ENCODE measurements at regions not wholly inside any gene's neighbourhood (a gene's known extent, or its start where the extent isn't known, plus 50 kb on each side); places are given as distances from the start of the nearest gene placed in this dataset.

GRCh38 chr5:152016421-152016820 is 91.8 kb upstream of the GLRA1 start:
- Mint-ChIP-seq H3K36me3 (ENCODE audit: low read depth) (no peaks in the 10 kb centered on the region), H3K27me3 (ENCODE audit: low read depth) (peaks cover 13% of the 10 kb centered on the region)

DNA sequence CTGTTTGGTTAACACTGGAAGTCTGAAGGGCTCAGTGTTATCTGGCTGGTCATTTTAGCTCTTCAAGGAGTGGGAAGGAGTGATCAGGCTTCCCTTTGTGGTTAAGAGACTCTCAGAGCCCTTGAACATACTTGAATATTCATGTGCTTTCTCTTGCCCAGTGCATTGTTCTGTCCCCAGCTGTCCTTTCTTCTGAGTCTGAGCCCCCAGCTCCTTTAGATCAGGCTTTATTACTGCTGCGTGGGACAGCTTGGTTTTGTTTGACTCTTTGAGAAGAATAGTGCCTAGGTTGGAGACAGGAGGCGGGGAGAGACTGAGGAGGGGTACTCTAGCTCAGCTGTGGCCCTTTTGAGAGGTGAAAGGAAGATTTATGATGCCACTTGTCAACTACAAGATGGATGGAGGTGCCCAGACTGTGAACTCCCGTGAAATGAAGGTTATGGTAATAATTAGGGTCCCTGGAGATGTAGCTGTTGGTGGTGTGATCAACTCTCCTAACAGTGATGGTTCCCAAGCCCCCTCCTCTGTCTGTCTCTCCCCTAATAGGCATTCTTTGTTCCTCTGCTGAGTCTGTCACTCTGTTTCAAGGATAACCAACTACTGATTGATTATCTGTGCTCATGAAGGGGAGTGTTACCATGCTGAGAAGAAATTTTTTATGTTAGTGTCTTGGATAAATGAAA is 83.1 kb upstream of the GLRA1 start:
- H3K4me3 Mint-ChIP-seq (ENCODE audit: unreplicated experiment), result no peak overlapping the region
- no peak for TF ChIP-seq CTCF (IDR thresholded peaks at IDR 0.05)
- H3K27me3 Mint-ChIP-seq (ENCODE audit: low read depth), result peaks cover 18% of the 10 kb centered on the region
- H3K27ac Mint-ChIP-seq (ENCODE audit: unreplicated experiment), result no peak overlapping the region
- no peaks in the 10 kb centered on the region for H3K36me3 Mint-ChIP-seq (ENCODE audit: low read depth)
- no peaks in the 10 kb centered on the region for H3K4me1 Mint-ChIP-seq (ENCODE audit: low read depth)
- DNase-seq (ENCODE audit: low spot score), result no peak
- no peaks in the 10 kb centered on the region for H3K9me3 Mint-ChIP-seq (ENCODE audit: low read depth)

More at GRCh38 chr5:152016421-152016820, 91.8 kb upstream of the GLRA1 start:
- Mint-ChIP-seq H3K4me3 (ENCODE audit: unreplicated experiment) (no peak overlapping the region), H3K4me1 (ENCODE audit: low read depth) (no peaks in the 10 kb centered on the region), H3K27ac (ENCODE audit: unreplicated experiment) (no peak overlapping the region), H3K9me3 (ENCODE audit: low read depth) (peaks cover 6% of the 10 kb centered on the region)
- no peak for DNase-seq (ENCODE audit: low spot score)
- TF ChIP-seq CTCF (IDR thresholded peaks at IDR 0.05), result no peak

- peaks cover 2% of the 10 kb centered on the region for H3K36me3 Mint-ChIP-seq (ENCODE audit: low read depth)
- no peak for DNase-seq (ENCODE audit: low spot score)
- H3K27me3 Mint-ChIP-seq (ENCODE audit: low read depth), result peaks cover 20% of the 10 kb centered on the region
- peaks cover 4% of the 10 kb centered on the region for H3K9me3 Mint-ChIP-seq (ENCODE audit: low read depth)
- H3K4me1 Mint-ChIP-seq (ENCODE audit: low read depth), result no peaks in the 10 kb centered on the region
- H3K4me3 Mint-ChIP-seq (ENCODE audit: unreplicated experiment), result no peak overlapping the region
- TF ChIP-seq CTCF (IDR thresholded peaks at IDR 0.05), result no peak
- H3K27ac Mint-ChIP-seq (ENCODE audit: unreplicated experiment), result no peak overlapping the region
Measured at GRCh38 chr5:152004095-152004494, 79.4 kb upstream of the GLRA1 start.

Data from chondrocyte (in vitro differentiated cells).